NCI-H146 treated with DMSO at 0.1 percent for 48 hours (cell line): ENCODE measurements at regions not wholly inside any gene's neighbourhood (a gene's known extent, or its start where the extent isn't known, plus 50 kb on each side); places are given as distances from the start of the nearest gene placed in this dataset.

Source experiments
- DNase-seq: peaks from one replicate; lab custom pipeline; 2025; ENCODE audit not compliant: unreplicated experiment; lab: John Stamatoyannopoulos, UW

GRCh38 chr2:120496759-120497158 is 150.8 kb downstream of the INHBB start:
- no peak for DNase-seq

GRCh38 chr2:120497261-120497977 is 151.5 kb downstream of the INHBB start:
- no peak for DNase-seq

- DNase-seq, result no peak
Observed at GRCh38 chr2:120498121-120498520, 152.2 kb downstream of the INHBB start.

- DNase-seq, result no peak
Observed at GRCh38 chr2:120498576-120499394, 152.8 kb downstream of the INHBB start.

- DNase-seq, result no peak
Observed at GRCh38 chr2:120499784-120500495, 154.0 kb downstream of the INHBB start.

GRCh38 chr2:120501591-120501990 is 155.7 kb downstream of the INHBB start:
- no peak for DNase-seq

- no peak for DNase-seq
Observed at GRCh38 chr2:120502357-120502756, 156.4 kb downstream of the INHBB start.

- DNase-seq, result no peak
Observed at GRCh38 chr2:120502761-120503160, 156.8 kb downstream of the INHBB start.

GRCh38 chr2:120503206-120503792 is 157.4 kb downstream of the INHBB start:
- no peak for DNase-seq

GRCh38 chr2:120503793-120504571 is 158.0 kb downstream of the INHBB start:
- DNase-seq, result no peak

GRCh38 chr2:120504936-120505705 is 159.2 kb downstream of the INHBB start:
- no peak for DNase-seq

- DNase-seq, result no peak
Observed at GRCh38 chr2:120508567-120509041, 162.7 kb downstream of the INHBB start.

GRCh38 chr2:120509213-120509815 is 163.4 kb downstream of the INHBB start:
- DNase-seq, result no peak

GRCh38 chr2:120509991-120510735 is 164.2 kb downstream of the INHBB start:
- no peak for DNase-seq

GRCh38 chr2:120510751-120511395 is 164.9 kb downstream of the INHBB start:
- no peak for DNase-seq

- no peak for DNase-seq
Observed at GRCh38 chr2:120511536-120511935, 165.6 kb downstream of the INHBB start.

GRCh38 chr2:120511947-120512710 is 166.2 kb downstream of the INHBB start:
- no peak for DNase-seq
